Stomach (tissue), 8 donors: ENCODE measurements at regions not wholly inside any gene's neighbourhood (a gene's known extent, or its start where the extent isn't known, plus 50 kb on each side); places are given as distances from the start of the nearest gene placed in this dataset.

Source experiments
- DNase-seq, 2 donors: peaks; one replicate each; pipeline versions ENCODE4 v3.0.0 to v3.0.0-alpha.2; 2013 to 2019
- H3K27ac ChIP-seq, 5 donors: fragments of 200-600 bp in 4 of 5; sonication (generic) in 4 of 5; one replicate each; pipeline ENCODE4 v1.5.1; 2013 to 2019; ENCODE audit warnings: mild to moderate bottlenecking in 1 of 5, moderate library complexity in 1 of 5
- H3K27me3 ChIP-seq, 3 donors: fragments of 200-600 bp; sonication (generic); one replicate each; pipeline ENCODE4 v1.5.1; 2017 to 2019; ENCODE audit warnings: mixed run types in 1 of 3
- H3K36me3 ChIP-seq, 4 donors: fragments of 200-600 bp; sonication (generic); 1 replicate in 3 of 4; 2 replicates in 1 of 4; pipeline ENCODE4 v1.5.1; 2016 to 2019
- H3K4me1 ChIP-seq, 4 donors: fragments of 200-600 bp; sonication (generic); one replicate each; pipeline ENCODE4 v1.5.1; 2016 to 2019
- H3K4me3 ChIP-seq, 4 donors: fragments of 200-600 bp; sonication (generic) in 3 of 4; one replicate each; pipeline ENCODE4 v1.5.1; 2016 to 2019; ENCODE audit warnings: mild to moderate bottlenecking in 1 of 4
- H3K9me3 ChIP-seq, 4 donors: fragments of 200-600 bp; sonication (generic); one replicate each; pipeline ENCODE4 v1.5.1; 2016 to 2019
- CTCF ChIP-seq, 7 experiments: fragments of 450-650 bp in 4 of 7; fragments of 200-600 bp in 3 of 7; sonication (generic) in 3 of 7; IDR thresholded peaks; one replicate each; pipeline ENCODE4 v1.5.1; 2016 to 2019; ENCODE audit warnings: antibody characterized with exemption in 7 of 7, control low read depth in 2 of 7, mild to moderate bottlenecking in 1 of 7
- EP300 ChIP-seq: sonication (generic); formaldehyde crosslinking; IDR thresholded peaks from one replicate; pipeline ENCODE4 v1.6.1; 2017; ENCODE audit warnings: antibody characterized with exemption
- POLR2A ChIP-seq, 4 donors: fragments of 450-650 bp; IDR thresholded peaks; one replicate each; pipeline ENCODE4 v1.6.1; 2016; ENCODE audit warnings: antibody characterized with exemption in 4 of 4, control low read depth in 2 of 4, mild to moderate bottlenecking in 1 of 4, moderate library complexity in 1 of 4
- POLR2AphosphoS5 ChIP-seq, 3 donors: sonication (generic); formaldehyde crosslinking; IDR thresholded peaks; one replicate each; pipeline ENCODE4 v1.6.1; 2016; ENCODE audit warnings: antibody characterized with exemption in 3 of 3
- WGBS, 5 donors: extraction: QIAGEN DNeasy Blood & Tissue Kit in 3 of 5; methylation state at CpG; one replicate each; pipeline versions ENCODE4 v1.1.5 to v1.1.7; 2013 to 2018; 5-methylcytosine and 5-hydroxymethylcytosine counted together
- intact Hi-C: fragments of 100-400 bp; cut with DNase I; formaldehyde crosslinking; loops from one replicate; pipeline ENCODE4 v1.15.1; 2023; ENCODE audit warnings: low total_unique reads
- donor health status: healthy with polysubstance abuse.
- donor health status: Bipolar disorder and iron deficiency.
- donor health status: healthy.

DNA sequence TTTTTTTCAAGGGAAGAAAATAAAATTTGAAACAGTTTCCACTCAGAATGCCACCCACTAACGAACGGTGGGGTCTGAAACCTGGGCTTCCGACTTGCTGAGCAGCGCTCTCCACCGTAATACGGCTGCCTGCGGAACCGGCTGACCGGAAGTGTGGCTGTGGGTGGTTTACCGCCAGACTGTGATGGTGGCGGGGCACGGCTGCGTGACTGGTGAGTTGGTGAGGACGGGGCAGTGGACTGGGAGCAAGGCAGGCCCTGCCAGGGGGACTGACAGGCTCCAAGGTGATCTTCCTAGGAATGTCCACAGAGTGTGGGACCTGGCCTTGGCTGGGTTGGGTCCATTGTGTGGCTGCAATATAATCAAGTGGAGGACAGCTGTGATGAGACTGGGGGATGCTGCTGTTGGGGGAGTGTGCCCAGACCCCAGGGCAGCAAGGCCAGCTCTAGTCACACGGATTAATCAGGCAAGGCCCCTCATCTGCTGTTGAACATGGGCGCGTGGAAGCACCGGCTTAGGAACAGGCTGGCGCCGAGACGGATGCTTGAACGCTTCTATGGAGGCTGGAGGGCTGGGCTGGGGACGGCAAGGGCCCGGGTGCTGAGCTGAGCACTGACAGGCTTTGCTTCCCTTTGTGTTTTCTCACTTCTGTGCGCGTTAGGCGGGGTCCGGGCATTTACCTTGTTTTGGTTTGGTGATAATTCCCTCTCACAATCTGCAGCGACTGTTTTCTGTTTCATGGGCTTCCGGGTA is 357.7 kb upstream of the SPRED2 start:
- Histone ChIP-seq H3K9me3 (no peaks in the 10 kb centered on the region), H3K27ac (no peak overlapping the region), H3K27me3 (no peaks in the 10 kb centered on the region), H3K36me3 (no peaks in the 10 kb centered on the region), H3K4me3 (no peak overlapping the region), H3K4me1 (no peaks in the 10 kb centered on the region)
- TF ChIP-seq CTCF (IDR thresholded peaks at IDR 0.05) (no peak), EP300 (no peak), POLR2A (IDR thresholded peaks at IDR 0.05) (no peak), POLR2AphosphoS5 (IDR thresholded peaks at IDR 0.05) (no peak)
- no peak for DNase-seq
- intact Hi-C loops, result no loop called here
- WGBS, 5 donors, result 71 to 90% (median 83%) methylated on average over 20 to 30 of the region's 30 CpGs

- no peaks in the 10 kb centered on the region for H3K27me3 ChIP-seq
- no peaks in the 10 kb centered on the region for H3K36me3 ChIP-seq
- intact Hi-C loops, result no loop called here
- H3K9me3 ChIP-seq, result no peaks in the 10 kb centered on the region
- H3K4me1 ChIP-seq, result no peaks in the 10 kb centered on the region
- TF ChIP-seq EP300 (no peak), POLR2A (IDR thresholded peaks at IDR 0.05) (no peak), POLR2AphosphoS5 (IDR thresholded peaks at IDR 0.05) (no peak), CTCF (IDR thresholded peaks at IDR 0.05) (no peak)
- WGBS, 5 donors, result 77 to 82% (median 78%) methylated on average over 5 of the region's 5 CpGs
- no peak for DNase-seq
- no peak overlapping the region for H3K27ac ChIP-seq
- H3K4me3 ChIP-seq, result no peak overlapping the region
Measured at GRCh38 chr2:65788556-65788955, 356.2 kb upstream of the SPRED2 start.

DNA sequence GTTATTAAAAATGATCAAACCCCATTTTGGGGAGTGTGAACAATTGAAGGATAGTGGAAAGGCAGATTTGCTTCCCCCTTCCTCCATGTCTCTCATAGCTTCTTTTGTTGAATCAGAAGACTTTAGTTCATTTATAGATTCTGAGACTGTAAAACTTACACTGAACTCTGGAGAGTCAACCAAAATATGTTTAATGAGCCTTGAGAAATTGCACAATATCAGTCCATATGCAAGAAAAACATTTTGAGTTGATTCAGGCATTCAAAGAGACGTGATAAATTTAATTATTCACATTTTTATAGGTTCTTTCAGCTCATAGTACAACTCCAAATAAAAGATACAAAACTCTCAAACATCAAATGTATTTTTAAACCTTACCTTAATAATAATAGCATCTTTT is 354.4 kb upstream of the SPRED2 start:
- no peaks in the 10 kb centered on the region for H3K9me3 ChIP-seq
- TF ChIP-seq POLR2AphosphoS5 (IDR thresholded peaks at IDR 0.05) (no peak), POLR2A (IDR thresholded peaks at IDR 0.05) (no peak), EP300 (no peak), CTCF (IDR thresholded peaks at IDR 0.05) (no peak)
- intact Hi-C loops, result no loop called here
- H3K27me3 ChIP-seq, result no peaks in the 10 kb centered on the region
- DNase-seq, result no peak
- H3K4me3 ChIP-seq, result no peak overlapping the region
- no peaks in the 10 kb centered on the region for H3K4me1 ChIP-seq
- H3K36me3 ChIP-seq, result no peaks in the 10 kb centered on the region
- H3K27ac ChIP-seq, result no peak overlapping the region
- 24 to 78% (median 43%) methylated on average over 1 of the region's 1 CpG for WGBS, 5 donors

GRCh38 chr2:65786007-65786717 is 353.8 kb upstream of the SPRED2 start:
- H3K27ac ChIP-seq, result no peak overlapping the region
- 53 to 61% (median 55%) methylated on average over 2 of the region's 2 CpGs for WGBS, 5 donors
- H3K9me3 ChIP-seq, result no peaks in the 10 kb centered on the region
- no peaks in the 10 kb centered on the region for H3K27me3 ChIP-seq
- H3K36me3 ChIP-seq, result no peaks in the 10 kb centered on the region
- DNase-seq, result no peak
- TF ChIP-seq EP300, result no peak
- TF ChIP-seq POLR2A (IDR thresholded peaks at IDR 0.05), result no peak
- TF ChIP-seq CTCF (IDR thresholded peaks at IDR 0.05), result no peak
- no peak for TF ChIP-seq POLR2AphosphoS5 (IDR thresholded peaks at IDR 0.05)
- no peak overlapping the region for H3K4me3 ChIP-seq
- intact Hi-C loops, result no loop called here
- H3K4me1 ChIP-seq, result no peaks in the 10 kb centered on the region
